ENCODE measurements at regions not wholly inside any gene's neighbourhood (a gene's known extent, or its start where the extent isn't known, plus 50 kb on each side); places are given as distances from the start of the nearest gene placed in this dataset.

DNA sequence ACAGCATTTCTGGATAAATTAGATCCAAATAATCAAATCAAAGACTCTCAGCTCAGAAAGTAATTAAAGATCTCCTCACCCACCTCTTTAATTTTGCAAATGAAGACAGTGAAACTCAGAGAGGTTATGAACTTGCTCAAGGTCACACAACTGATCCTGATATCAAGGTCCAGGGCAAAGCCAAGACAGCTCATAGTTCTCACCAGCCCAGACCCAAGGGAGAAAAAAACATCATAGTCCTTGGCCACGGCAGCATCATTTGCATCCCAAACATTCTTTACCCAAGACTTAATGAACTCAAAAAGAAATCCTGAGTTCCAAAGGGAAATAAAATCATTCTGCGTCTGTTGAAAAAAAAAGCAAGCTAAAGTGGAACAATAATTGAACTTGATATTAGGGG lies 112.1 kb downstream of the DAD1 start:
- no peak for DNase-seq

DNA sequence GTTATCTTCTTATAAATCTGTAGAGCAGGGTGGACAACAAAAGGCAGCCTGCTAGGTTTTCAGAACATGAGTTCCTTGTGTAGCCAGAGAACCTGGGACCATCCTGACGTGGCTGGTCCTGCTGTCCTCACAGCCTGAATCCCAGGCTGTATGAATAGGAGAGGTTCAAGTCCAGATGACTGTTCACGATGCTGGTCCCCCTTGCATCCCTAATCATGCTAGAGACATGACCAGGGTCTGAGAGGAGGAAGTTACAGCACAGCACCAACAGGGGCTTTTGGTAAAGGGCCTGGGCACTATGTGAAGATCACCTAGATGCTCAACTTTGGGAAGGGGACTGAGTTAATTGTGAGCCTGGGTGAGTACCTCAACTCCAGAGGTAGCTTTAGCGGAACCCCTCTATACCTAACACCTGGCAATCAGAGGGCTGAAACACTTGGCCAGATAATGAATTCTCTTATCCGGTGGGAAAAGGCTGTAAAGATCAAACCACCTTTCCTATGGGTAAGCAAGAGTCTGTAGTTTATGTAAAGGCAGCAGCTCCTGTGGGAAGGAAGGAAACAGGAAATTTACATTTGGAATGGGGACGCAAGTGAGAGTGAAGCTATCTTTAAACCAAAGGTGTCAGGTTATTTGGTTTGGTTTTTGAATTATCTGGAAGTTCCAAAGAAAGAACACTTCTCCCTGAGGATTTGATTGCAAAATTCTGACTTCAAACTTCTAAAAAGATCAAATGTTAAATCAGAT lies 112.8 kb downstream of the DAD1 start:
- no peak for DNase-seq

DNA sequence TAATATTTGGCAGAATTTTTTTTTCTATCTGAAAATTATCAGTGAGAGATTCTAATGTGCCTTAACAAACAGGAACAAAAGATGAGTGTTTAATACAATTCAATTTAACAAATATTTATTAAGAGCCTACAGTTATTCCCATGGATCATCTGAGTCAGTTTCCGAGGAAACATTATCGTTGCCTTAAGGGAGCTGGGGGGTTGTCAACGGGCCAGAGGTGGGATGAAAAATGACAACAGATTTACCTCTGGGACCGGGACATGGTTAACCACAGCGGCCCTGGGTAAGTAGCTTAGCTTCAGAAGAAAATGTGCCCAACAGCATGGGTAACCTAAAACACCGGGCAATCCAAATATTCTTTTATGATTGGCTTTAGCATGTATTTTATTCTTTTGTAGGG lies 113.6 kb downstream of the DAD1 start:
- no peak for DNase-seq

DNA sequence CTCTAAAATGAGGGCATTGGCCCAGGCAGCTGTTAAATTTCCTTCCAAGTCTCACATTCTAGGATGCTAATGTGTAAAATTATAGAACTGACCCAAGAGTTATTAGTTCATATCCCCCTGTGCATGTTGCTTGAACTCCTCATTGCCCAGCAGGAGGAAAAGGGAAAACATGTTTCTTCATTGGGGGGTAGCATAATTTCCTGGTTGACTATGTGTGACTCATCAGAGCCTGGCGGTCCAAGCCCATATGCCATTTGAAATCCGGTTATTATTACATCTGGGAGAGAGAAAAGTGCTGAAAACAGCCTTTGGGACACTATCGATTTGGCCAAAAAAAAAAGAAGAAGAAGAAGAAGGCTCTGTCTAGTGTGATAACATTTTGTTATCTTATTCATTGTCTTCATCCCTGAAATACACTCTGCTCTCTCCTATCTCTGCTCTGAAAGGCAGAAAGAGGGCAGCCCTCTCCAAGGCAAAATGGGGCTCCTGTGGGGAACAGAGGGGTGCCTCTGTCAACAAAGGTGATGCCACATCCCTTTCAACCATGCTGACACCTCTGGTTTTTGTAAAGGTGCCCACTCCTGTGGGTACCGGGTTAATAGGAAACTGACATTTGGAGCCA lies 114.2 kb downstream of the DAD1 start:
- no peak for DNase-seq

DNA sequence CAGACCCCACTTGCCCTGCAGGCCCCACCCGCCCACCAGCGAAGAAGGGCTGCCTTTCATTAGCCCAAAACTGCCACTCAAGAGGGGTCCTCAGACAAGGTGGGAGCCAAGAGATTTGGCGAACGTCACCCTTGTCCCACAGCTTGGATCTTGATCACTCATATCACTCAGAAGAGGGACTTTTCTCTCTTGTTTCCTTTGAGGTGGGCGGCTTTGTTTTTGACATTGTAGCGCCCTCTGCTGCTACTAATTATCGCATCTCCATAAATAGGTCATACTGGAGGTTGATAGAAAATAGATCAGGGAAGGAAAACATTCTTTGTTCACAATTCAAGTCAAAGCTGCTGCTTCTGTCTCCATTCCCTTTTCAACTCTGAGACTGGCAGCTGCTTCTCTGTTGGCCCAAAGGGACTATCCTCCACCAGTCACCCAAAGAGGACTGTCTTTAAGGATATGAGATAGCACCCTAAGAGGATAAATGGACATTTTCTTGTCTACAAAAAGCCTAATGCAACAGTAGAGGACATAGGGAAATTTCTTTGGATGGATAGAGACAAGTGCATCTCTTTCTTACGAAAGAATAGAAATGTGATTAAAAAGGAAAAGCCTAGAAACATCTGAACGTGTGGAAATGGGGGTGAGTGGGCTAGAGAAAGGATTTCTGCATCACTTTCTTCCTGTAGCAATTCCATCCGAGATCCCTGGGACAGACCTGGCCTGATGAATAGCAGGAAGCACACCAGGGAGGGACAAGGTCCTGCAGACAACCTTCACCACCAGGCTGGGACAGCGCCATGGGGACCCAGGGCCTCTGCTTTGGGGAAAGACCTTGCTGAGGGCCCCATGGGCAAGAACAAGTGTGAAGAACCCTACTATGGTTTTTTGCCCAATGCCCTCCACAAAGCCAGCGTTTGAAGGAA lies 115.8 kb downstream of the DAD1 start:
- DNase-seq = no peak

DNA sequence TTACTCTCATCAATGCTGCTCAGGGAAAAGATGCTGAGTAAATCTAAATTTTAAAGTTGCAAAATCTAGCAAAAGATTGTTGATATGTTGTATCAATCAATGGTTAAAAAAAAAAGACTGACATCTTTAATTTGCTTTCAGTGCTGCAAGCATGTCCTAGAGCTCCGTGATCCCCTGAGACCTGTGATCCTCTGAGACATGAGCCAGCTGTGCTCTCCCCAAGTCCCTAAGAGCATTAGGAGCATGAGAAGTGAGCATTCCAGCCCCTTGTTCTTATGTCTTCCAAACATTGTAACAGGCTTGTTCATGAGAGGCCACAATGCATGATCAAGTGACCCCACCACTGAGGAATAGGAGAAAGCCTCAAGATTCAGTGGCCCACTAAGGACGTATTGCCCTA lies 116.6 kb downstream of the DAD1 start:
- no peak for DNase-seq

DNA sequence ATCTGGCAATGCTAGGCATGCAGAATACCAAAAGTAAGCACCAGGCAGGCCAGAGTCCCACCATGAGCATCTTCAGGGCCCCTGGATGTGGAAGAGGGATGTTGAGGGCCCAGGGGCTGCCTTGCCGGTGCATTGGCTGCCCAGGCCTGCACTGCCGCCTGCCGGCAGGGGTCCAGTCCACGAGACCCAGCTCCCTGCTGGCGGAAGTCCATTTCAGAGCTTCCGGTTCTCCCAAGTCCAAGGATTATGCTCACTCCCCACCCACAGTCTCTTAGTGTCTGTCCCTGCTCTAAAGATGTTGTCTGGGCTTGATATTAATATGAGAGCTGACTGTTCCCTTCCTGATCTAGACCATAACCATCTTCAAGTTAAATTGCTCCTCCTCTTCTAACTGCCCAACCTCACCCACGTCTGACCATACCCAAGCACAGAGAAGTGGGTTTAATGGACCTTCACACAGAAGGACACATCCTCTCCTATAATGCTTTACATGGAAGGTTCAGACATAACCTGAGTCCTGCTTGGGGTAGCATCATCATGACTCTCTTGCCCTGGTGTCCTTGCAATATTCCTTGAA lies 117.4 kb downstream of the DAD1 start:
- no peak for DNase-seq

DNA sequence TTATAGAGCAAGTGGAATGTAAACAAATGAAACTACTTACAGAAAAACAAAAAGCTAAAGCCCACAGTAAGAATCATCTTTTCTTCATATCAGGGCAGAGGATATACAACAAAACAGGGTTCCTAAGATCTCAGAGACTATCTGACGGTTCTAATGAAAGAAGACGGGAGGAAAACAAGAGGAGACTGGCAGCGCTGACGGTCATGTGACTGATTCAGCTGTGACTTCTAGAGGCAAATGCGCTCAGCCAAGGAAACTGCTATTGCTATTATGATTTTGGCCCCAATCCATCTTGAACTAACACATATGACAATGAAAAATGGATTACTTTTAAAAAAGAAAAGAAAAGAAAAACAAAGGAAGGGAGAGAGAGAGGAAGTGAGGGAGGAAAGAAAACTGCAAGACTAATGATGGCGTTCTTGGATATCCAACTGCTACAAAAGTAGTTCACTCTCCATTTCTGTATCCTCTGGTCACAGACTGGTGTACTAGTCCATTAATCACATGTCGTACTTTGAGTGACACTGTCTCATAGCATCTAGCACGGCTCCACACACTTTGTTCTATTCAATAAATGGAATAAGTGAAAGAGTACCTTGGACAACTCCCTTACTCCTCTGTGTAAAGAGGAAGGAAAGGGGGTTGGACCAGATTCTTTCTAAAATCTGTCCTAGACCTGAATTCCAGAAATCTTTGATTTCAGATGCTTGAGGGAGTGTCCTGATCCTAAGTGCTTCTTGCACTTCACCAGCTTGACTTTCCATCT lies 119.3 kb downstream of the DAD1 start:
- DNase-seq = no peak

DNA sequence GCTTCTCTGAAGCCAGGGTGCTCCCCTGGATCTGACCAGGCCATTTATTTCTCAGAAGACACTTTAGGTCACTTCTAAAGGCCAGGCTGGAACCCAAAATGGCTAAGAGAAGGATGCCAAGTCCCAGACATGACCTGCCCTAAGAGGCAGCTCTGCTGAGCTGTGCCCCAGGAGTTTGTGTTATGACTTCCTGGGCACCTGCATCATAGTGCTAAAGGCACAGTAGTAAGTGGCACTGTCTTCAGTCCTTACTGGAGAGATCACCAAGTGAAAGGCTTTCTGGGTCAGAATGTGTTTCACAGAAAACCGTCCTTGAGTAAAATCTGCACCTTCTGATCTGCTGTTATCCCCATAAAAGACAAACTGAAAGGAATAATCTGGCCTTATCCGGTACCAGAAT lies 120.2 kb downstream of the DAD1 start:
- no peak for DNase-seq

DNA sequence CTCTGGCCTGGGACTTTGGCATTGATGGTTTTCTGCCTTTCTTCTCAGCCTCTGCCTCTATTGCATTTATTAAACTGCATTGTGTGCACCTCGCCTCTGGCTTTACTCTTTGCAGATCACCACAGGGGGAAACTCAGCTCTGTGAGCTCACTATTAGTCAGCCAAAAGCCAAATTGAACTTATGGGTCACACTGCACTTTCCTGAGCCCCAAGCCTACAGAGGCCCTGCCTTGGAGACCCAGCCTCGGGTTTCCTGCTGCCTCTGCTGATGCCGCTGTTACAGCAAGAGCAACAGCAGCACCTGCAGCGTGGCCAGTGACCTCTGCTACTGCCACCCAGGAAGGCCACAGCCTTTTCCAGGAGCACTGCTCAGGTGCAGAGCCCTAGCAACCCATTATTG lies 122.5 kb downstream of the DAD1 start:
- no peak for DNase-seq

DNA sequence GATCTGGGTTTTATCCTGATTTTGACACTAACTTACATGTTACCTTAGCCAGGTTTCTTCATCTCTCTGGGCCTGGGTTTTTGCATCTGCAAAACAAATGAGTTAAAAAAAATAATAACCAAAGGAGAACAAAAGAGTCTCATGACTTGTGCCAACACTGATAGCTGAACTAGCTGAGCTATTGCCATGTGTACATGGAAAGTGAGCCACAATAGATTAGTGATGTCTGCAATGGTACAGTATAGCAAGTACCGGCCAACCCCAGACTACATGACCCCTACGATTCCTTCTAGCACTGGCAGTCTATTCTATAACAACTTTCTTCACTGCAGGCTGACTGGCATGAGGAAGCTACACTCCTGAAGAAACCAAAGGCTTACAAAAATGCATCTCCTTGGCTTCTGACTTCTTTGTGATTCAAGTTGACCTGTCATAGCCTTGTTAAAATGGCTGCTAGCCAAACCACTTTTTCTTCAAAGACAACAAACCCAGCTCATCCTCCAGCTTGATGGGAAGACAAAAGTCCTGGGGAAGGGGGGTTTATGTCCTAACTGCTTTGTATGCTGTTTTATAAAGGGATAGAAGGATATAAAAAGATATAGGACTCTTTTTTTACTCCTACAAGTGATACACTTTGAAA lies 123.7 kb downstream of the DAD1 start:
- no peak for DNase-seq

DNA sequence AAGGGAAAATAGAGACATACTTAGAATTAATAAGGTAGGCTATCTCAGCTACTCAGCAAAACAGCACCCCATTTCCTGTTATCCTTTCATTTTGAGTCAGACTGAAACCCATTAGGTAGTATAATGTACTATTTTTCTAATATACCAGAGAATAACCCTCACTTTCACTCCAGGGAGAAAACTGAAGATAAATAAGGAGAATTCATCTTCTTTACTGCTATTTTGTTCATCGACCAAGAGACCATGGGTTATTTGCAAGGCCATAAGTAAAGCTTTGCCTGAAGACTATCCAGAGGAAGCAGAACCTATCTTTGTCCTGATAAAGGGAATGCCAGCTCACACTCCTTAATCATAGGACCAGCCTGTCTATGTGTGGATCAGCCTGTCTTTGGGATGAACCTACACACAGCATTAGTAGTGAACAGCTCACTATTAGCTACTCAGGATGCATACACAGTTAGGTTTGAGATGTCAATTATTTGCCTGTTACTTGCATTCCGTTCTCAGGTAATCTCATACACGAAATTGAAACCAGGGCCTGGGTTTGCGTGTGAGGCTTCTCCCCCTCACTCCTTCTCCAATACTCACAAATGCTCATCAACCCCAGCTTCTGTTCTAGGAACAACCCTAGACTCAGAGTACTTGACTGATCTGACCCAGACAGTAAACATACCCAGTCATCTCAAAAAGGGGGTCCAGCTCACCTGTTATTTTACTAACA lies 124.4 kb downstream of the DAD1 start:
- no peak for DNase-seq

DNA sequence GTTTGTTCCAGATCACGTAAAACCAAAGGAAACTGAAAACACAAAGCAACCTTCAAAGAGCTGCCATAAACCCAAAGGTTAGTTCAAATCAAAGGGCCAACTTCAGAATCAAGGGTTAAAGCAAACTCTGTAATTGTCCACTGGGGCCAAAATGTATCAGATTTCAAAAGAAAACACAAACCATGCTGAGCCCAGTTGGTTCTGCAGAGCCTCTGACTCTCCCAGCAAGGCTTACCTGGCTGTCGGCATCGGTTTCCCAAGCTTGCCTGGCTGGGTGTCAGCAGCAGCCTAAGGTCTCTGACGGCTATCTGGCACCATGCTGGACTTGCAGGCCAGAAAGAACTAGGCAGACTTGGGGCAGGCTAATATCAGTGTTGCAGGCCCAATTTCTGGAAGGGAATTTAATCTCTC lies 125.3 kb downstream of the DAD1 start:
- no peak for DNase-seq

DNA sequence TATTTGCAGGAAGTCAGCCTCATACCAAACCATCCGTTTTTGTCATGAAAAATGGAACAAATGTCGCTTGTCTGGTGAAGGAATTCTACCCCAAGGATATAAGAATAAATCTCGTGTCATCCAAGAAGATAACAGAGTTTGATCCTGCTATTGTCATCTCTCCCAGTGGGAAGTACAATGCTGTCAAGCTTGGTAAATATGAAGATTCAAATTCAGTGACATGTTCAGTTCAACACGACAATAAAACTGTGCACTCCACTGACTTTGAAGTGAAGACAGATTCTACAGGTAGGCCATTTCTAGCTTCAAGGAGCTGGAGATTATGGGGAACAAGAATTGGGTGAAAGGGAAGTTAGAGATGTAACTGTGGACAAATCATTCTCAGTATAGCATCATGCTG lies 126.1 kb downstream of the DAD1 start:
- DNase-seq = no peak

DNA sequence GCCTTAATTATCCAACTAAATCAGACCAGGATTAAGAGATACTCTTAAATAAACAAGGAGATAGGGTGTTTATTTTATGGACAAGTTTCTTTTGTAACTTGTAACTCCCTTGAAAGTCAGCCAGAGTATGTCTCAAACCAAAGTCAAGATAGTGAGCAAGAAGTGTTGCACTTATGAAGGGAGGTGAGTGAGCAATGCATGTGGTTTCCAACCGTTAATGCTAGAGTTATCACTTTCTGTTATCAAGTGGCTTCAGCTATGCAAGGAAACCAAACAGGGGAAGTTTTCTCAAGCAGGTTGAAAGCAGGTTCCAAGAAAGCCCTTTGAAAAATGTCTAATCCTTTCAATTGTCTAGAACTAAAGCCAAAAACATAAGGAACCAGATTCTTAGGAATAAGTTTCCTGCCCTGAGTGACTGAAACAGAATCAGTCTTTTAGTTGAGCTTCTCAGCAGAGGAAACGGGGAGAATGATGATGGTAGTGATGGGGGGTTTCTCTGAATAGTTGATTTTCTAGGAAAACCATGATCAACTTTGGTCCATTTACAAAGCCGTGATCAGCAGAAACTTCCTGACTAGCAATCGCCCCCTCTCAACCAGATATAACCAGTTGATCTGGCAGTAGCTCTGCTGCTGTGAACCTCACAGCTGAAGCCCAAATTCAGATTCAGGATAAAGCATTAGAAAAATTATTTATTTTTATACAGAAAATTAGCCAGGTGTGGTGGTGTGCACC lies 128.4 kb downstream of the DAD1 start:
- no peak for DNase-seq

DNA sequence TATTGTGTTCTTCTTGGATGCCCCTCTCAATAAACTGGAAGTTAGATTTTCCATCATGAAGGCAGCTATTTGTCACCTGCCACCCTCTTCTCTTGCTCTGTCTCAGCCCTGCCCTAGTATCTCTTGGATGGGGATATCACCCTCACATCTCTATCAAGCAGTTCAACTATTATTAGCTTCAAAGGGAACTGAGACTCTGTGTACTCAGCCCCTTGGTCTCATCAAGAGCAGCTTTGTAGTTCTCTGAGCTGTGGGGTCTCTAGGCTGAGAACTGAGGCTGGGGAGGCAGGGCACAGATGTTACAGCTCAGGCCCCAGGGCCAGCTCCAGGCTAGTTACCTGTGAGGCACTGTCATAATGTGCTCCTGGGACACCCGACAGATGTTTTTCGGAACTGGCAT lies 130.3 kb downstream of the DAD1 start:
- DNase-seq = no peak

DNA sequence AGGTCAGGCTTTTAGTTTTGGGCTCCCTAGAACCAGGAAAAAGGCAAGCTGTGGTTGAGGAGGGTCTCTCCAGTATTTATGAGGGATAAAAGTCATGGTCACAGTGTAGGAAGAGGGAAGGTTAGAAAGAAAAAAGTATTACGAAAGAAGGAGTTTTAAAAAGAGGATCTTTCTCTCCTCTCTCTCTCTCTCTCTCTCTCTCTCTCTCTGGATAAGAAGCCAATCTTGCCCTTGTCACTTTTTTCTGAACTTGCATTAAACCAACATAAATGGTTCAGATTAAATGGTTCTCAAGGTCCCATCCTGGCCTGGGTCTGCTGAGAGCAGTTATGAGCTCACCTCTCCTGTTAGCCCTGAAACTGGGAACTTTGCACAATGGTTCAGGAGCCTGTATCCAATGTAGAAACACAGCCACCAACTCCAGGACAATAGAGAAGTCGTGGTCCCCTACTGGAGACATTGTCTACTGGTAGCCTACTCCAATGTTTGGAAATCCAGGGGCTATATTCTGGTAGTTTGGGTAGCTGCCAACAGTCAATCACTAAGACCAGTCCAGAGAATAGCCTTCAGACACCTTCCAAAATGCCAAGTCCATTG lies 131.9 kb downstream of the DAD1 start:
- no peak for DNase-seq

DNA sequence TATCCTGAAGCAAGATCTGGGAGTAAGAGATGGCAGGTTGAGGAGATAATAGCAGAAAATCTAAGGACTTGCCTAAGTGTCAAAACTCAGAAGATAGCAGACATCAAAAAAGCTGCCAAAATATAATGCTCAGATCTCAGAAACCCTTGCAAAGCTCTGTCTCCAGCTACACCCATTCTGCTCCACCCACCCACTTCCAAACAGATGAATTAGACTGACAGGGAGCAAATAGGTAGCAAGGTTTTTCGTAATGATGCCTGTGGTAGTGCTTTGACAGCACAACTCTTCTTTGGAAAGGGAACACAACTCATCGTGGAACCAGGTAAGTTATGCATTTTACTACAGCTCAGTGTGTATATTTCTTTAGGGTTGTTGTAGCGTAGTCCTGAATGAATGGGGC lies 132.6 kb downstream of the DAD1 start:
- DNase-seq = no peak

DNA sequence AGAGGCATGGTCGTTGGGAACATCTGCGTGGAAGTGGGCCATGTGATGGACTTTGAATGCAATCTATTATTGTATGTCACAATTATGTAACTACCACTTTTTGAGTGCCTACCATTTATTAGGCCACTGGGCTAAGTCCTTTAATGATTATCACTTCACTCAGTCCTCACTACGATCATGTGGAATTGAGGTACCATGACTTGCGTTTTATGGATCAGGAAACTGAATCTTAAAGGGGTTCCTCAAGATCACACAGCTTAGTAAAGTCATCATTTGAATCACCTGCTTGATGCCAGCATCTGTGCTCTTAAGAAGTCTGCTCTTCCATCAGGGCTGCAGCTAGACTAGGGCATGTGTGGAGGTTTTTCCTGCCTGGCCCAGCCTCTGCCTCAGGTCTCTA lies 136.7 kb downstream of the DAD1 start:
- DNase-seq = no peak

DNA sequence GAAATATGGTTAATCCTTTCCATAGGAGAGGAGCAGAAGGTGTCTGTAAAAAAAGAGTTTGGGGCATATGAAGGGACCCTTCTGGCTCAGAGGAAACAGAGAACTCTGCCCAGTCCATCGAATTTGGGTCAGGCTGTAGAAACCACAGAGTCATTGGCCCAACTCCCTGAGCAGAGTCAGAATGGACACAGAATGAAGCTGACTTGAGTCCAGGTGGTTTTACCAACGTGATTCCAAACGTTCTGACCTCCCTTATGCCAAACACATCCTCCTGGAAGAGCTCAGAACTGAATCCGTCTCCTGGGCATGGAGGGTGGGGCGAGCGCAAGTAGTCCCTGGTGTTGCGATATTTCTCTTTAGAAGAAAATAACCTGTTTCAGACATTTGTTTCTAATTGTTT lies 138.8 kb downstream of the DAD1 start:
- no peak for DNase-seq

DNA sequence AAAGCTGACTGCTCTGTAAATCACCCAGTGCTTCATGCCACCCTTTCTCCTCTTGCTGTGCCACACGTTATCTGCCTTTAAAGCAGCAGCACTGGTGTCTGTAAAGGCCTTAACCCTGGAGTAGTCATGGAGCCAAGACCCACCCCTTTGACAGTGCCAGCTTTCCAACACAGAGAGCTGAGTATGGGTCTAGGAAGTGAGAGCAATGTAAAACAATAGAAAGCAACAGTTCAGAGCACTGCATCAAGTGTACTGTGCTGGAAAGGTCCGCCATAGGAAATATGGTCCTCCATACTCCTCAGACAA lies 139.5 kb downstream of the DAD1 start:
- DNase-seq = no peak
